ENCODE measurements at regions not wholly inside any gene's neighbourhood (a gene's known extent, or its start where the extent isn't known, plus 50 kb on each side); places are given as distances from the start of the nearest gene placed in this dataset.
A peak's percentile ranks its signal among the peaks of the same experiment; 100 is the strongest.

DNA sequence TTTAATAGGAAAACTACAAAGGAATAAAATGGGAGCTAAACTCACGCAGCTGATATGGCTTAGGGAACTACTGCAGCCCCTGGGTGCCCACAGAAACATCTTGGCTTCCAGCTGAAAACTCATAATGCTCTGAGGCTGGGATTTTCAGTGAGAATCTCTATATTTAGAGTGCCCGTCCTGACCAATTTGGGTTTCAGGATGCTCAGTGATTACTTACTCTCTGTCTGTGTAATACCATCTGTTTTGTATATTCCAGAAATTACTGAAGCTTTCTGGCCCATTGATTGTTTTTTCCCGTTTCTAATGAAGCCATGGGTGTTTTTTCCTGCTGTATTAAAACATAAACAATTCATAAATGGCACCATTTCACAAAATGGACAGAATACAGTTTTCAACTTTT lies 50.6 kb upstream of the ZNF385D start:
- no peaks in the 10 kb centered on the region for H3K4me1 ChIP-seq
- no peak overlapping the region for H3K4me3 ChIP-seq
- DNase-seq: no peak
- no peak overlapping the region for H3K27ac ChIP-seq
- no peaks in the 10 kb centered on the region for H3K27me3 ChIP-seq
- H3K9me3 ChIP-seq: peaks cover 0 to 4% (median 0%) of the 10 kb centered on the region in 4 donors
- TF ChIP-seq CTCF (IDR thresholded peaks at IDR 0.05) (no peak), POLR2AphosphoS5 (IDR thresholded peaks at IDR 0.05) (no peak), EP300 (IDR thresholded peaks at IDR 0.05) (no peak)
- WGBS, 2 donors: 53 to 76% methylated on average over 3 of the region's 3 CpGs
- intact Hi-C loops (cut with DNase I): no loop called here
- no peaks in the 10 kb centered on the region for H3K36me3 ChIP-seq

GRCh38 chr3:21803604-21804003 lies 52.6 kb upstream of the ZNF385D start:
- H3K4me1 ChIP-seq: no peaks in the 10 kb centered on the region
- TF ChIP-seq POLR2A (IDR thresholded peaks at IDR 0.05): no peak
- peak in 1 of 4 donors; percentile 20 for TF ChIP-seq POLR2AphosphoS5 (IDR thresholded peaks at IDR 0.05)
- no peak for DNase-seq
- 79 to 84% methylated on average over 1 of the region's 1 CpG for WGBS, 2 donors
- H3K36me3 ChIP-seq: no peaks in the 10 kb centered on the region
- H3K9me3 ChIP-seq: peaks cover 0 to 1% (median 0%) of the 10 kb centered on the region in 4 donors
- H3K27me3 ChIP-seq: no peaks in the 10 kb centered on the region
- intact Hi-C loops (cut with DNase I): no loop called here
- no peak overlapping the region for H3K4me3 ChIP-seq
- H3K27ac ChIP-seq: no peak overlapping the region

DNA sequence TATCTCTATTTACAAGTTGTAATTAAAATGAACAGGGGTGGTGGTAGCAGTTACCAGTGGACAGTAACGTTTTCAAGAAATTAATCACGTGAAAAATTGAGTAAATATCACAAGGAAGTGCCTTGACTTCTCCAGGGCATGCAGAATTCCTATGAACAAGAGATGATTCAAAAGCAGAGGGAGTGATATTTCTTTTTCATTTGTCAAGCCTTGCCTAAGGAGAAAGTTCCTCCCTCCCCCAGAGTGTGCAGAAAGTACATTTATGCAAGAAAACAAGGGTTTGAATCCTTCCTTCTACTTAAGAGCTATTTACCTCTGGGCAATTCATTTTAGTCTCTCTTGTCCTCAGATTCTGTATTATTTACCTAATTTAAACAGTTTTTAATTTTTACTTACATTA lies 53.3 kb upstream of the ZNF385D start:
- intact Hi-C loops (cut with DNase I): no loop called here
- 27 to 56% methylated on average over 2 of the region's 2 CpGs for WGBS, 2 donors

GRCh38 chr3:21806733-21807132 lies 55.7 kb upstream of the ZNF385D start:
- H3K4me3 ChIP-seq: no peak overlapping the region
- H3K4me1 ChIP-seq: no peaks in the 10 kb centered on the region
- no peak for DNase-seq
- no peak for TF ChIP-seq POLR2A (IDR thresholded peaks at IDR 0.05)
- no peaks in the 10 kb centered on the region for H3K9me3 ChIP-seq
- no peak overlapping the region for H3K27ac ChIP-seq
- 83 to 93% methylated on average over 1 of the region's 1 CpG for WGBS, 2 donors
- intact Hi-C loops (cut with DNase I): no loop called here
- no peaks in the 10 kb centered on the region for H3K27me3 ChIP-seq
- H3K36me3 ChIP-seq: no peaks in the 10 kb centered on the region

More for the DNA sequence above, 53.3 kb upstream of the ZNF385D start:
- no peak for TF ChIP-seq EP300 (IDR thresholded peaks at IDR 0.05)
- TF ChIP-seq CTCF (IDR thresholded peaks at IDR 0.05): no peak
- no peak for TF ChIP-seq POLR2A (IDR thresholded peaks at IDR 0.05)
- no peak for TF ChIP-seq POLR2AphosphoS5 (IDR thresholded peaks at IDR 0.05)
- no peaks in the 10 kb centered on the region for H3K4me1 ChIP-seq
- H3K9me3 ChIP-seq: no peaks in the 10 kb centered on the region
- no peaks in the 10 kb centered on the region for H3K36me3 ChIP-seq
- H3K4me3 ChIP-seq: no peak overlapping the region
- H3K27ac ChIP-seq: no peak overlapping the region
- no peaks in the 10 kb centered on the region for H3K27me3 ChIP-seq
- no peak for DNase-seq

- TF ChIP-seq POLR2A (IDR thresholded peaks at IDR 0.05): no peak
- TF ChIP-seq POLR2AphosphoS5 (IDR thresholded peaks at IDR 0.05): no peak
- no peak for TF ChIP-seq CTCF (IDR thresholded peaks at IDR 0.05)
- TF ChIP-seq EP300 (IDR thresholded peaks at IDR 0.05): no peak
- no peak overlapping the region for H3K4me3 ChIP-seq
- intact Hi-C loops (cut with DNase I): no loop called here
- no peak overlapping the region for H3K27ac ChIP-seq
- no peaks in the 10 kb centered on the region for H3K9me3 ChIP-seq
- WGBS, 2 donors: 72 to 75% methylated on average over 12 of the region's 12 CpGs
- DNase-seq: no peak
- H3K4me1 ChIP-seq: no peaks in the 10 kb centered on the region
- no peaks in the 10 kb centered on the region for H3K27me3 ChIP-seq
- no peaks in the 10 kb centered on the region for H3K36me3 ChIP-seq
Observed at GRCh38 chr3:21825684-21826083, 74.7 kb upstream of the ZNF385D start.

DNA sequence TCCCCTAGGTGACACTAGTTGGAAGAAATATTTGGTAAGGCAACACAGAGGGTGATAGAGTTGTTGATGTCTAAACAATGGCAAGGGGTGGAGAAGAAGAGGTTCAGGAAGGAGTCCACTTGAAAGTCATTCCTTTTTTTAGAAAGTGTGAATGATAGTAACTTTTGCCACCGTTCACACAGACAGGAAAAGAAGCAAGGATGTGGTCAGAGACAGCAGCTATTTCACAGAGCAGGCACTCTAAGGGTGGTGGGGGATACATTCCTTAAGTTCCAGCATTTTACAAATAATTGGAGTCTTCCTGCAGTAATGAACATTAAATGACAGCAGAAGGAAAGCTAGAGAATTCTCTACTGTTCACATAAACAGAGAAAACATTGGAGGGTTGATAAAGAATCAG lies 75.4 kb upstream of the ZNF385D start:
- WGBS, 2 donors: 16 to 35% methylated on average over 1 of the region's 1 CpG
- DNase-seq: no peak
- H3K27me3 ChIP-seq: no peaks in the 10 kb centered on the region

More for the DNA sequence above, 75.4 kb upstream of the ZNF385D start:
- Histone ChIP-seq H3K36me3 (no peaks in the 10 kb centered on the region), H3K4me1 (no peaks in the 10 kb centered on the region), H3K4me3 (no peak overlapping the region), H3K9me3 (no peaks in the 10 kb centered on the region), H3K27ac (no peak overlapping the region)
- intact Hi-C loops (cut with DNase I): no loop called here
- TF ChIP-seq POLR2AphosphoS5 (IDR thresholded peaks at IDR 0.05): no peak
- no peak for TF ChIP-seq CTCF (IDR thresholded peaks at IDR 0.05)
- TF ChIP-seq POLR2A (IDR thresholded peaks at IDR 0.05): no peak
- no peak for TF ChIP-seq EP300 (IDR thresholded peaks at IDR 0.05)
